GM12892 (cell line): ENCODE measurements at regions not wholly inside any gene's neighbourhood (a gene's known extent, or its start where the extent isn't known, plus 50 kb on each side); places are given as distances from the start of the nearest gene placed in this dataset.

Experiments
- POLR2A ChIP-seq: IDR thresholded peaks from 2 replicates; pipeline ENCODE4 v1.6.1; 2011; ENCODE audit warnings: low read depth, low read length, control low read depth
- TAF1 ChIP-seq: IDR thresholded peaks from 2 replicates; pipeline ENCODE4 v1.6.1; 2011; ENCODE audit warnings: low read depth, mild to moderate bottlenecking, control low read depth, low read length, borderline replicate concordance

- no peak for TF ChIP-seq POLR2A
- TF ChIP-seq TAF1: no peak
These were observed 671.6 kb upstream of the ACVR2A start for GRCh38 chr2:147173189-147173581.
